ENCODE measurements at regions not wholly inside any gene's neighbourhood (a gene's known extent, or its start where the extent isn't known, plus 50 kb on each side); places are given as distances from the start of the nearest gene placed in this dataset.

DNA sequence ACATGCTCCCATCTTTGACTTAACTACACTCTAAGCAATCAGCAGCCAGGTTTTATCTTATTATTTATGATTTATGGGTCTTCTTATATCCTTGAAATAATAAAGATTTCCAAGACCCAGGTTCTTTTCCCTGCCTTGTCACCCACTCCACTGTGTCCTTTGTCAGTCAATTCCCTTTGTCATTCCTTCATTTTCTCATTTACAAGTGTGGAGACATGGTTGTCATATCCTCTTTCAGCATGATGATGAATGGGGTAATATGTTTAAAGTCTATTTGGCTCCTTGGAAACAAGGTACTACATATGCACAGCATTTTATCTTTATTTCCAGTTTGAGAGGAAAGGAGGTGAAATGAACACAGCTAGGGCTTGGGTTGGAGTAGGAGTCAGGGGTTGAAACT lies 521.8 kb downstream of the LMO7 start:
- Histone ChIP-seq H4K8ac (replicated peaks; ENCODE audit: insufficient read length, low read depth, low read length) (no peak overlapping the region), H3K79me2 (ENCODE audit: insufficient read depth, low read length) (no peaks in the 10 kb centered on the region), H2AFZ (ENCODE audit: low read length) (no peak overlapping the region), H3K4ac (ENCODE audit: low read depth, low read length) (no peak overlapping the region), H4K20me1 (ENCODE audit: control insufficient read depth, insufficient read depth, insufficient read length) (no peaks in the 10 kb centered on the region), H2AK5ac (ENCODE audit: insufficient read length, low read length) (no peak overlapping the region), H3K18ac (ENCODE audit: insufficient read length, low read depth, low read length) (no peak overlapping the region), H3K56ac (ENCODE audit: insufficient read length, low read depth, low read length) (no peak overlapping the region), H4K91ac (ENCODE audit: insufficient read length, low read depth, low read length) (no peak overlapping the region), H3T11ph (ENCODE audit: low read length) (no peak overlapping the region), H3K4me1 (ENCODE audit: insufficient read depth, low read length) (peaks cover 6% of the 10 kb centered on the region; the same call in 1 of the 2 replicates), H3K14ac (ENCODE audit: insufficient read depth, low read length) (no peak overlapping the region), H3K9me3 (ENCODE audit: control insufficient read depth, low read depth, low read length) (no peaks in the 10 kb centered on the region), H3K23me2 (ENCODE audit: insufficient read length, low read depth, low read length, poor library complexity, severe bottlenecking) (no peaks in the 10 kb centered on the region), H2BK15ac (ENCODE audit: low read depth, low read length) (no peak overlapping the region), H2BK120ac (ENCODE audit: low read depth, low read length, poor library complexity, severe bottlenecking) (no peak overlapping the region), H2BK20ac (ENCODE audit: low read depth, low read length, poor library complexity, severe bottlenecking) (no peak overlapping the region), H4K5ac (ENCODE audit: insufficient read length, low read depth, low read length) (no peak overlapping the region), H3K27me3 (ENCODE audit: insufficient read depth, low read length) (no peaks in the 10 kb centered on the region), H3K27ac (ENCODE audit: insufficient read length, low read depth, low read length) (no peak overlapping the region), H2BK5ac (ENCODE audit: insufficient read length, low read length) (no peak overlapping the region), H3K9ac (ENCODE audit: extremely low read depth, insufficient read length, low read length) (no peak overlapping the region), H2BK12ac (ENCODE audit: insufficient read length, low read depth, low read length) (no peak overlapping the region), H3K79me1 (ENCODE audit: insufficient read depth, low read depth, low read length, poor library complexity, severe bottlenecking) (no peaks in the 10 kb centered on the region), H3K23ac (ENCODE audit: insufficient read length, low read depth, low read length) (no peak overlapping the region), H3K4me2 (ENCODE audit: insufficient read depth, insufficient read length, low read length) (no peak overlapping the region)
- Mint-ChIP-seq H3K9me3 (no peaks in the 10 kb centered on the region), H3K27me3 (ENCODE audit: low read depth) (no peaks in the 10 kb centered on the region), H3K4me3 (no peak overlapping the region), H3K36me3 (ENCODE audit: insufficient read depth in 1 of 3, low read depth in 3 of 3) (no peaks in the 10 kb centered on the region), H3K27ac (peak overlapping the region in 1 of 3 experiments; percentile 17; a peak in 1 of 7 replicates), H3K4me1 (peaks cover 10% of the 10 kb centered on the region in 2 experiments)
- no peak for DNase-seq
- TF ChIP-seq, protein P1, sequence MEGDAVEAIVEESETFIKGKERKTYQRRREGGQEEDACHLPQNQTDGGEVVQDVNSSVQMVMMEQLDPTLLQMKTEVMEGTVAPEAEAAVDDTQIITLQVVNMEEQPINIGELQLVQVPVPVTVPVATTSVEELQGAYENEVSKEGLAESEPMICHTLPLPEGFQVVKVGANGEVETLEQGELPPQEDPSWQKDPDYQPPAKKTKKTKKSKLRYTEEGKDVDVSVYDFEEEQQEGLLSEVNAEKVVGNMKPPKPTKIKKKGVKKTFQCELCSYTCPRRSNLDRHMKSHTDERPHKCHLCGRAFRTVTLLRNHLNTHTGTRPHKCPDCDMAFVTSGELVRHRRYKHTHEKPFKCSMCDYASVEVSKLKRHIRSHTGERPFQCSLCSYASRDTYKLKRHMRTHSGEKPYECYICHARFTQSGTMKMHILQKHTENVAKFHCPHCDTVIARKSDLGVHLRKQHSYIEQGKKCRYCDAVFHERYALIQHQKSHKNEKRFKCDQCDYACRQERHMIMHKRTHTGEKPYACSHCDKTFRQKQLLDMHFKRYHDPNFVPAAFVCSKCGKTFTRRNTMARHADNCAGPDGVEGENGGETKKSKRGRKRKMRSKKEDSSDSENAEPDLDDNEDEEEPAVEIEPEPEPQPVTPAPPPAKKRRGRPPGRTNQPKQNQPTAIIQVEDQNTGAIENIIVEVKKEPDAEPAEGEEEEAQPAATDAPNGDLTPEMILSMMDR (conservative IDR thresholded peaks at IDR 0.05) = no peak
